GM19035 (cell line): ENCODE measurements at regions not wholly inside any gene's neighbourhood (a gene's known extent, or its start where the extent isn't known, plus 50 kb on each side); places are given as distances from the start of the nearest gene placed in this dataset.
"Not testable (repeated sequence)": the region's sequence is repeated elsewhere in the genome, so short reads cannot be mapped to it uniquely, and the experiment has no call there.

ENCODE experiments used
- ATAC-seq: cut with Tn5 transposase; IDR thresholded peaks from one replicate; pipeline ENCODE4 v1.9.1; 2021; ENCODE audit not compliant: unreplicated experiment

GRCh38 chr6:180091-180694 is 112.1 kb upstream of the DUSP22 start:
- not testable (repeated sequence) for ATAC-seq

GRCh38 chr6:181049-181654 is 111.1 kb upstream of the DUSP22 start:
- ATAC-seq: no peak

GRCh38 chr6:183668-184067 is 108.6 kb upstream of the DUSP22 start:
- ATAC-seq: no peak

GRCh38 chr6:184161-184700 is 108.1 kb upstream of the DUSP22 start:
- no peak for ATAC-seq

- ATAC-seq: no peak
These were observed 105.8 kb upstream of the DUSP22 start for GRCh38 chr6:186340-186965.

- ATAC-seq: no peak
These were observed 105.0 kb upstream of the DUSP22 start for GRCh38 chr6:187210-187861.

GRCh38 chr6:188821-189655 is 103.2 kb upstream of the DUSP22 start:
- peak; percentile 81 for ATAC-seq

GRCh38 chr6:189676-190075 is 102.6 kb upstream of the DUSP22 start:
- no peak for ATAC-seq

- ATAC-seq: no peak
These were observed 101.5 kb upstream of the DUSP22 start for GRCh38 chr6:190596-191395.

- ATAC-seq: no peak
These were observed 100.6 kb upstream of the DUSP22 start for GRCh38 chr6:191487-192312.

- no peak for ATAC-seq
These were observed 100.0 kb upstream of the DUSP22 start for GRCh38 chr6:192313-192664.

- ATAC-seq: no peak
These were observed 99.1 kb upstream of the DUSP22 start for GRCh38 chr6:193180-193579.

GRCh38 chr6:193773-194310 is 98.4 kb upstream of the DUSP22 start:
- ATAC-seq: no peak

- ATAC-seq: no peak
These were observed 96.4 kb upstream of the DUSP22 start for GRCh38 chr6:195861-196360.

GRCh38 chr6:196543-196942 is 95.7 kb upstream of the DUSP22 start:
- no peak for ATAC-seq

- ATAC-seq: no peak
These were observed 88.6 kb upstream of the DUSP22 start for GRCh38 chr6:203661-204060.

- no peak for ATAC-seq
These were observed 86.0 kb upstream of the DUSP22 start for GRCh38 chr6:206264-206663.

- no peak for ATAC-seq
These were observed 83.9 kb upstream of the DUSP22 start for GRCh38 chr6:208364-208763.

- no peak for ATAC-seq
These were observed 83.3 kb upstream of the DUSP22 start for GRCh38 chr6:208938-209337.
